ENCODE measurements at regions not wholly inside any gene's neighbourhood (a gene's known extent, or its start where the extent isn't known, plus 50 kb on each side); places are given as distances from the start of the nearest gene placed in this dataset.

- Histone ChIP-seq H3K23ac (ENCODE audit: insufficient read length, low read depth, low read length) (no peak overlapping the region), H2BK20ac (ENCODE audit: low read depth, low read length, poor library complexity, severe bottlenecking) (no peak overlapping the region), H4K8ac (replicated peaks; ENCODE audit: insufficient read length, low read depth, low read length) (no peak overlapping the region), H3K56ac (ENCODE audit: insufficient read length, low read depth, low read length) (no peak overlapping the region), H4K91ac (ENCODE audit: insufficient read length, low read depth, low read length) (no peak overlapping the region), H2AK5ac (ENCODE audit: insufficient read length, low read length) (no peak overlapping the region), H3K4me1 (ENCODE audit: insufficient read depth, low read length) (no peaks in the 10 kb centered on the region), H2BK15ac (ENCODE audit: low read depth, low read length) (no peak overlapping the region), H3K4me2 (ENCODE audit: insufficient read depth, insufficient read length, low read length) (no peak overlapping the region), H4K5ac (ENCODE audit: insufficient read length, low read depth, low read length) (no peak overlapping the region), H2BK5ac (ENCODE audit: insufficient read length, low read length) (no peak overlapping the region), H2BK120ac (ENCODE audit: low read depth, low read length, poor library complexity, severe bottlenecking) (no peak overlapping the region), H3K9ac (ENCODE audit: extremely low read depth, insufficient read length, low read length) (no peak overlapping the region), H2BK12ac (ENCODE audit: insufficient read length, low read depth, low read length) (no peak overlapping the region), H3K9me3 (ENCODE audit: control insufficient read depth, low read depth, low read length) (no peaks in the 10 kb centered on the region), H3K18ac (ENCODE audit: insufficient read length, low read depth, low read length) (no peak overlapping the region), H2AFZ (ENCODE audit: low read length) (no peak overlapping the region), H3K27me3 (ENCODE audit: insufficient read depth, low read length) (no peaks in the 10 kb centered on the region), H3T11ph (ENCODE audit: low read length) (no peak overlapping the region), H3K79me2 (ENCODE audit: insufficient read depth, low read length) (no peaks in the 10 kb centered on the region), H3K14ac (ENCODE audit: insufficient read depth, low read length) (no peak overlapping the region), H3K4ac (ENCODE audit: low read depth, low read length) (no peak overlapping the region), H4K20me1 (ENCODE audit: control insufficient read depth, insufficient read depth, insufficient read length) (no peaks in the 10 kb centered on the region), H3K23me2 (ENCODE audit: insufficient read length, low read depth, low read length, poor library complexity, severe bottlenecking) (no peaks in the 10 kb centered on the region), H3K79me1 (ENCODE audit: insufficient read depth, low read depth, low read length, poor library complexity, severe bottlenecking) (no peaks in the 10 kb centered on the region), H3K27ac (ENCODE audit: insufficient read length, low read depth, low read length) (no peak overlapping the region)
- Mint-ChIP-seq H3K27me3 (ENCODE audit: low read depth) (peaks cover 22% of the 10 kb centered on the region), H3K9me3 (no peaks in the 10 kb centered on the region; a peak in 2 of 5 replicates), H3K4me3 (no peak overlapping the region), H3K36me3 (ENCODE audit: insufficient read depth in 1 of 3, low read depth in 3 of 3) (no peaks in the 10 kb centered on the region), H3K4me1 (no peaks in the 10 kb centered on the region), H3K27ac (no peak overlapping the region)
- peak; percentile 41 for DNase-seq
- peak; percentile 67 for TF ChIP-seq CTCF (conservative IDR thresholded peaks at IDR 0.05)
- WGBS (ENCODE audit: extremely low coverage, insufficient read length, low lambda C conversion rate) = no CpG with 5 or more reads among the region's 3 CpGs
These were observed 86.4 kb downstream of the MED10 start for GRCh38 chr5:6291961-6292360.
